HG03066 (cell line): ENCODE measurements at regions not wholly inside any gene's neighbourhood (a gene's known extent, or its start where the extent isn't known, plus 50 kb on each side); places are given as distances from the start of the nearest gene placed in this dataset.

Experiments used
- ATAC-seq: cut with Tn5 transposase; IDR thresholded peaks from one replicate; pipeline ENCODE4 v1.9.1; 2021; ENCODE audit warnings: low read depth; ENCODE audit not compliant: unreplicated experiment

DNA sequence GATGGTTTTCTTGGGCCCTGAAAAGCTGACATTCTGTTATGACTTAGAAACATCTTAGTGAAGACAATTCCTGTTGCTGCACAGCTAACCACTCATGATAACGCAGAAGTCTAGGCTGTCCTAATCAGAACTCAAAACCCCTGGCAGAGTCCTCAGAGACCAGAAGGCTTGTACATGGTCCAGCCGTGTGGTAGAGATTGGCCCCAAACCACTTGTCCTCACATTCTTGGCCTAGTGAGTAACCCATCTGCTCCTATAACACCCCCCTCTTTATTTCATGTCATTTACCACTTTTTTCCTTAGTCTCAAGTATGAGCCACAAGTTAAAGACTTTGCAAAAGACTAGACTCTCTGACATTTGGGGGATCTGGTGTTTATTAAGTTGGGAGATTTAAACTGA lies 116.5 kb upstream of the ADAMTS18 start:
- ATAC-seq = no peak

DNA sequence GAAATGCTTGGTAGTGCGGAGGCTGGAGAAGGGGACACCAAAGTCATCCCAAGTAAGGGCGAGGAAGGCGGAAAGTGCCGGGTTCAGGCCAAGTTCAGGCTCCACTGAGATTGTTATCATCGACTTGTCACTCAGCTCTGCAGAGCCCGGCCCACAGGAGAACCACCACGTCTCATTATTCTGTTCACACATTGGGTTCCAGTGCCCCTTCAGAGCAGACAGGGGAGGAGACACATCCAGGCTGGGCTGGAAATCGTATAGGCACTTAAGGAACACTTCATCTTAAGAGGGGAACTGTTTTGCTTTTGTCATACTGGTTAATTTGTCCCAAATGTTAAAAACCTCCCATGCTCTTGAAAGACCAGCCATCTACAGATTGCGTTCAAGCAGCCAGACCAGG lies 118.3 kb upstream of the ADAMTS18 start:
- ATAC-seq = no peak

DNA sequence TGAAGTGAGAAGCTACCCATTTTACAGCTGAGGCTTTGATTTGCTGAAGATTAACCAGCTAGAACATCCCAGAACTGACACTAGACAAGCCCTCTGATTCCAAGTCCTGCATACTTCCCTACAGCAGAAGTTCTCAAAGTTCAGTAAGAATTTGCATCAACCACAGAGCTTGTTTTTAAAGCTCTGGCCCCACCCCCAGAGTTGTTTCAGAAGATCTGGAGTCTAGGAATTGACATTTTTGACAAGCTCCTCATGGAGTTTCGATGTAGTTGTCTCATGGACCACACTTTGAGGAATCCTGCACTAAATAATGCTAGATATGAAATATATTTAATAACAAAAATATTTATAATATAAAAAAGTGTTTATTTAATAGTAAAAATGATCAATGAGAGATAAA lies 120.3 kb upstream of the ADAMTS18 start:
- no peak for ATAC-seq

DNA sequence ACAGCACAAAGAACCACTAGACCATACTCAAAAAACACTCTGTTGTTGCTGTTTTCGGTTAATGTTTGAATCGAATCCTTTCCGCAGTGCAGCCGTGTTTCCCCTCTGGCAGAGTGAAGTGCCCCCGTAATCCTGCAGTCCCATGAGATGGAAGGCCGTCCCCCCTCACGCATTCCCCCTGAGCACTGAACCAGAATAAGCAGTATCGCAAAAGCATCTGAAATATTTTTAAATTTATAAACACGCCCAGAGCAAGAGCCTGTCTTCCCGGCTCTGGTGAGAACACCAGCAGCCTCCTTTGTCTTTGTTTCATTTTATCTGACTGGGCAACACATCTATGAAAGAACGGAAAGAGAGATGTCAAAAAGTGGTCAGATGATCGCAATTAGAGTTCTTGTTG lies 121.0 kb upstream of the ADAMTS18 start:
- ATAC-seq = no peak

GRCh38 chr16:77556201-77556873 lies 121.5 kb upstream of the ADAMTS18 start:
- no peak for ATAC-seq

DNA sequence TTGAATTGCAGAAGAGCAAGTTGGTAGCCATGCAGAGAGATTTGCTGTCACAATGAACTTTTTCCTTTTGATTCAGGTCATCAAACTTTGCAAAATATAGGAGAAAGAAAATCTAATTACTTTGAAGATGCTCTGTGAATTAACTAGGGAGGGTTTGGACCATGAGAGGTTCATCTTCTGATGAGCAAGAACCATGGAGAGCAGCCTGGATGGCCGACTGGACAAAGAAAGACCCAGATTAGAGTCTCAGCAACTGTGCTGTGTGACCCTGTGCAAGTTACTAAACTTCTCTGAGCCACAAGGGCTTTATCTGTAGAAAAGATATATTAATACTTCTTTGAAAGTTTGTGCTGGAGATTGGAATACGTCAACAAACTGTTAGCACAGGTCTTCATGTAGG lies 122.6 kb upstream of the ADAMTS18 start:
- ATAC-seq = no peak

DNA sequence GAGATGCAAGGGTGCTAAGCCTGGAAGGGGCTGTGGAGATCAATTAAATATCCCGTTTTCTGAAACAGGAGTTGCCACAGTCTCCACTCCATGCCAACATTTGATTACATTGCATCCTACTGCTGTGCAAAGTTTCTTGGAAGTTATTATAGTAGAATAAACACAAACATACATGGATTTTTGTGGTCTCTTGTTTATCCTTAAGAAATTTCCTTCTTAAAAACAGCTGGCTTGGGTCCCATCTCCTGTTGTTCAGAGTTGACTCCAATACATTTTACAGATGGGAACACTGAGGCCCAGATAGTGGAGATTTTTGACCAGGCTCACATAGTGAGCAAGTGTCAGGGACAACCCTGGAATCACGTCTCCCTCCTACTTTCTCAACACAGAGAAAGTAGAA lies 124.0 kb upstream of the ADAMTS18 start:
- no peak for ATAC-seq

- no peak for ATAC-seq
These were observed 127.7 kb upstream of the ADAMTS18 start for GRCh38 chr16:77562497-77562896.

DNA sequence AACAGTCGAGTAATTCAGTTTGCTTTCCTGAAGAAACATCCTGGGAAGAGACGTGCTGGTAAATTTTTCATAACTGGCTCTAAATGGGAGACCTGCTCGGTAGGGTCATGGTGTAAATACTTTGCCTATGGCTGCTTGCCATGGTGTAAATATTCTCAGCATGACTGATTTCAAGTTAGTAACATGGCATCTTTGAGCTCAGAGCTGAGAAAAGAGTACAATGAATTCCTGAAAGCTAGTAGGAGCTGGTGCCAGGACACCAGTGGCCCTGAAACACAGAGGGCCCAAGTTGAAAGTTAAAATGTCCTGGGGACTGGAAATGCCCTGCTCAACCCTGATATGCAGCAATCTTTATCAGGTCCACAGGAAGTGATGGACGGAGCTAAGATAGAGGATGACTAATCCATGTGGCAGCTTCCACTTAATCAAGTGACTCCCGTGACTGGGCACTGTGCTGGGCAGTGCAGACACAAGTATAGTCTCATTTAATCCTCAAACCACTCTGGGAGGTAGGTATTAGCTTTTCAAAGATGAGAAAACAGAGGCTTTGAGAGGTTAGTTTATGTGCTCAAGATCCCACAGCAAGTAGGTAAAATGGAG lies 130.1 kb upstream of the ADAMTS18 start:
- ATAC-seq = no peak

GRCh38 chr16:77569406-77569805 lies 134.6 kb upstream of the ADAMTS18 start:
- ATAC-seq = no peak

DNA sequence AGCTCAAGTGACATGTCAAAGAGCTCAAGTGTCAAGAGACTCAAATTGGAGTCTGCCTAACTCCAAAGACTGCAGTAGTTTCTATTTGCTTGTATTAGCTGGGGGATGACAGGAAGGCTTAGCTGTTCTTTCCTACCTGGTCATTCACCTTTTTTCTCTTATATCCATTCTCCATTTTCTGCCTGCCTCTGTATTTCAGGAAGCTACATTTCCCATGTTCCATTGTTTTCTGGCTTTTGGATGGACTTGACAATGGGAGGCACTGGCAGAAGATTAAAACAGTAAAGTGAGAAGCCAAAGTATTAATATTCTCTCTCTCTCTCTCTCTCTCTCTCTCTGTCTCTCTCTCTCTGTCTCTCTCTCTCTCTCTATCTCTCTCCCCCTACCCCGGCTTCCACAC lies 135.7 kb upstream of the ADAMTS18 start:
- no peak for ATAC-seq

DNA sequence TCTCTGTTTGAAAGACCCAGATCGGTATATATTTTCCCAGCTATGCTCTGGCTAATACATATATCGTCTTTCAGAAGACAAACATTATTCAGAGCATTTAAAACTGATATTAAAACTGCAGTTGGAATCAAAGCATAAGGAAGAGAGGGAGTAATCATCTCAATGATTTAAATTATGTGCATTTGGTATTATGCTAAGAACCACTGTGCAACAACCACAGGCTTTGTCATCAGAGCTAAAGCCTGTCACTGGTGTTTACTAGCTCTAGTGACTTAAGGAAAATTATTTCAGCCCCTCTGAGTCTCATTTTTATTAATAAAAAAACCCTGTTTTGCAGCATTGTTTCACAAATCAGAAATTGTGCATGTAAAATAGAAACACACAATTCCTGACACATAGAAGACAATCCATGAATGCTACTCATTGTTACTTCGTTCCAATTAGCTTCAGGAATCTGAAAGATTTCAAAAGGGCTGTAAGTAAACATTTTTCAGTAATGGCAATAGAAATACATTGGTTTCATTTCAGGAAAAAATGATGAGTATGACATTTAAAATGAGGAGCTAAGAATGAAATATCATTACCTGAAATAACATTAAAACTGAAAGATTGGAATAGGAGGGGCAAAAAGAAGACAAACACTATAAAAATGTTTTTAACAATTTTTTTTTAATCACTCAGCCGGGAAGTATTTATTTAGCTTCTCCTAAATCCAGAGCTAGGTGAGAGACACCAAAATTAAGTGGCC lies 136.5 kb upstream of the ADAMTS18 start:
- ATAC-seq = no peak

DNA sequence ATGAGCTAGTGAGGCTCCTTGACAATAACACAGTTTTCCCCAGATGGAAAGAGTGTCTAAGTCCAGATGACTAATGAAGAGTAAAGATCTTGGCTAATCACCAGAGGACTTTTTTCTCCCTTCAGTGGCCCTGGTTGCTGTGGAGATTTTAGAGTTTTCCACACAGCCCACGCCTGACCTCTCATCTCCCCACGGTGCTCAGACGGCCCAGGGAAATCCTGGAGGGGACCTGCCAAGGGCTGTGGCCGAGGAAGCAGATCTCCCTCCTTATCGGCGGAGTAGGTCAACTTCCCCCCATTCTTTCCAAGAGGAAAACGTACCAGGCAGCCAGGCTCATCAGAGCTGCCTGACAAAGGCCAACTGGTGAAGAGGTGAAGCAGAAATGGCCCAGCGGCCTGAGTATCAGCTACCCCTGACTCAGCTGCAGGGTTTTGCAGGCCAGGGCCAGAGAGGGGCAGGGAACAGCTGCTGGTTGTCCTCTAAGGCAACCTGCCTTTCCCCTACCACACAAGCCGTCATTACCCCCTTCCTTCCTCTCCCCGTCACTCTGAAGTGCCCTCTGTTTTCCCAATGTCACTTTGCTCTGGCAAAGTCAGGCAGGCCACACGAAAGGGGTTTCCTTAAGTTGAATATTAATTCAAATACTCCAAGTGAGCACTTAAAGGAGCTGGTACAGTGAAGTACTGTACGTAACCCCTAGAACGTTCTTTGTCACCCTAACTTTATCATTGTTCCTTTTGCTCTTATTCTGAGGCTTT lies 140.2 kb upstream of the ADAMTS18 start:
- ATAC-seq = no peak

- no peak for ATAC-seq
These were observed 142.9 kb upstream of the NUDT7 start for GRCh38 chr16:77579351-77579891.

- no peak for ATAC-seq
These were observed 140.6 kb upstream of the NUDT7 start for GRCh38 chr16:77581706-77582105.

DNA sequence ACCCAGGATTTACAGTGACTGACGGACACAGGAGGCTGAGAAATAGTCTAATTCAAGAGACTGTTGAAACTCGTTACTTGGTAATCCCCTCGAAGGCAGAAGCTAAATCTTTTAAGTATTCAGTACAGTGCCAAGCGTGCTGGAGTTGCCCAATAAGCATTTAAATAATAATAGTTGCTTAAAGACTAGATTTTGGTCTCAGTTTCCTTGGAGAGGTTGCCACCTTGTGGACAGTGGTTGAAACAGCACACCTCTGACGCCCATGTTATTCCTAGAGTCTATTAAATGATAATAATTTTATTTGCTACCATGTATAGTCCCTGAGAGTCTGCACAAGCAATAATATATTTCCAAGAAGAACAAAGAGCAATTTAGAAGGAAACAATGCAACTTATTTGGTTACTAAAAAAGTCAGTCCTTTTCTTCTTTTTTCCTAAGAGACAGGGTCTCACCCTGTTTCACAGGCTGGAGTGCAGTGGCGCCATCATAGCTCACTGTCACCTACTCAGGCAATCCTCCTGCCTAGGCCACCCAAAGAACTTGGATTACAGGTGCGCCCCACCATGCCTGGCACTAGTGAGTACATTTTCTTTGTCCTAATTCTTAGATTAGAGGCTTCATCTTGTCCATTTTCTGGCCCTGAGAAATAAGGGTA lies 138.0 kb upstream of the NUDT7 start:
- peak; percentile 79 for ATAC-seq

- no peak for ATAC-seq
These were observed 136.7 kb upstream of the NUDT7 start for GRCh38 chr16:77585379-77586251.

GRCh38 chr16:77588389-77588788 lies 133.9 kb upstream of the NUDT7 start:
- no peak for ATAC-seq

DNA sequence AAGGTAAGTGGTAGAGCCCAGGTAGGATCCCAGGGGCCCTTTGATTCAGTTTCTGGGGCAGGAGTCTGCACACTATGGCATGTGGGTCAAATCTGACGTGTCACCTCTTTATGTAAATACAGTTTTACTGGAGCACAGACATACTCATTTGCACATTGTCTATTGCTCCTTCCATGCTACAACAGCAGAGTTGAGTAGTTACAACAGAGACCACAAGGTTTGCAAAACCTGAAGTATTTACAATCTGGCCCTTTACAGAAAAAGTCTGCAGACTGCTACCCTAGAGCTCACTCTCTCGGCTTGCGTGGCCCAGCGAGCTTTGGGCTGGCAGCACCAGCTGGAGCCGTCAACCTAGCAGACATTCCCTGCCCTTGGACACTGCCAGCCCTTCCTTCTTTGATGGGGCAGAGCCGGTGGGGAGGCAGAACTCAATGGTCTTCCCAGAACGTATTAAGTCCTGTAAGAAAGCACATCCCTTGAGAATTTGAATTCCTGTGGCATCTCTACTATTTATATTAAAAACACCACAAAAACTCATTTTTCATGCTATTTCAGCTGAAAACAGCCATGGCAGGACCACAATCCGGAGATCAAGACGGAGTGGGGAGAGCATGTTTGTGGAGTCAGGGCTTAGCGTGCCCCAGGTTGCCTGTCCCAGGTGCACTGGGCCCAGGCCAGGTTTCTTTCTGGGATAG lies 133.1 kb upstream of the NUDT7 start:
- ATAC-seq = no peak
